HG03571 (cell line): ENCODE measurements at regions not wholly inside any gene's neighbourhood (a gene's known extent, or its start where the extent isn't known, plus 50 kb on each side); places are given as distances from the start of the nearest gene placed in this dataset.
"Not testable (repeated sequence)": the region's sequence is repeated elsewhere in the genome, so short reads cannot be mapped to it uniquely, and the experiment has no call there.

ENCODE experiments used
- ATAC-seq: cut with Tn5 transposase; IDR thresholded peaks from one replicate; pipeline ENCODE4 v1.9.1; 2021; ENCODE audit not compliant: unreplicated experiment

- no peak for ATAC-seq
Observed at GRCh38 chr1:55309786-55310504, 94.8 kb upstream of the USP24 start.

DNA sequence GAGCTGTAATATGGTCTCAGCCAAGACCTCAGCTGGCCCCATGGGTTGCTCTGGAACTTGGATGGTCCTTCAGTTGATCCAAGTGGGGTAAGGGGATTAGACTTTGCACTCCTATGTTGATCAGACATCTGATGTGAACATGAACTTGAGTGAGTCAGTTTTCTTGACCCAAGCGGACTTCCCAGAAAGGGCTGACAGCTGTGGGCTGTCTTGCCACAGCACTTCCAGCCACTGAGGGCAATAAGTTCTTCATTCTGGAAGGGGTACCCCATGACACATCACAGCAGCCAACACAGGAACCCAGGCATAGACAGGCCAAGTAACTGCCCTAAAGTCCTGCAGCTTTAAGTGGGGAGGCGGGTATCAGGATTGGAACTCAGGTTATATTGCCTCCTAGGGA, 93.9 kb upstream of the USP24 start:
- ATAC-seq, result no peak

- ATAC-seq, result no peak
Observed at GRCh38 chr1:55305735-55306134, 90.6 kb upstream of the USP24 start.

- no peak for ATAC-seq
Observed at GRCh38 chr1:55304229-55304740, 89.1 kb upstream of the USP24 start.

DNA sequence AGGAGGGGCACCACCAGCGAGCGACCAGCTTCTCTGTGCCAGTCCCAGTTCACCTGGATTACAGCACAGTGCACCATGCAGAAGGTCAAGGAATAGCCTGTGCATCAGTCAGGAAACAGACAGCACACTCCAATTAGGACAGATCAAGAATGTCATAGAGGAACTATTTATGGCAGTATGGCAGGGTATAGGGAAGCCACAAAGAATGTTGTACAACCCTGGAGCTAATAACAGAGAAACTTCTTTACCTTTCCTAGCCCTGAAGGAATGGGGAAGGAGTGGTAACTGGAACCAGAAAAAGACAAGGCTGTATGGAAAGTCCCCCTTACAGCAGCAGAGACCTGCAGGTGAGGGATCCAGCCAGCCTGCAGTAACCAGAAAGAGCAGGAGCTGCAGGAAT, 87.8 kb upstream of the USP24 start:
- ATAC-seq, result no peak

- no peak for ATAC-seq
Observed at GRCh38 chr1:55301912-55302311, 86.7 kb upstream of the USP24 start.

- ATAC-seq, result no peak
Observed at GRCh38 chr1:55300975-55301374, 85.8 kb upstream of the USP24 start.

- ATAC-seq, result no peak
Observed at GRCh38 chr1:55298167-55298894, 83.2 kb upstream of the USP24 start.

- ATAC-seq, result not testable (repeated sequence)
Observed at GRCh38 chr1:55296247-55296646, 81.1 kb upstream of the USP24 start.

DNA sequence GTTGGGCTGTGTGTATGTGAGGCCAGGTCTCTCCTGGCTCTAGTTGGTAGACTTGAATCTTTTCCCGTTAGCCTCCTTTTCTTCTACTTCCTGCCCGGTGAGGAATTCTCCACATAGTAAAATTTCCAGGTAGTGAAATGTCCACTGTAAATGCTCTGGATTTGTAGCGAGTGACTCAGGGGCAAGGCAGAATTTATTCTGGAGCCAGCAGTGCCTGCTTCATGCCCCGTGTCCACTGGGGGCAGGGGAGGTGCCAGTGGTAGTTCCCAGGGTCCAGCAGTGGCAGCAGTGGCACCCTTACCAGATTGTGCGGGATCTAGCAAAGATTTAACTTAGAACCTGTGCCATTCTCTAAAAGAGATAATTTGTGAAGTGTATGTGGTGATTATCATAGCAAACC, 74.5 kb upstream of the USP24 start:
- no peak for ATAC-seq

- ATAC-seq, result no peak
Observed at GRCh38 chr1:55289042-55289441, 73.9 kb upstream of the USP24 start.

GRCh38 chr1:55288245-55288644, 73.1 kb upstream of the USP24 start:
- peak; percentile 84 for ATAC-seq

GRCh38 chr1:55287723-55288122, 72.6 kb upstream of the USP24 start:
- ATAC-seq, result peak; percentile 46

- no peak for ATAC-seq
Observed at GRCh38 chr1:55286856-55287602, 71.9 kb upstream of the USP24 start.

DNA sequence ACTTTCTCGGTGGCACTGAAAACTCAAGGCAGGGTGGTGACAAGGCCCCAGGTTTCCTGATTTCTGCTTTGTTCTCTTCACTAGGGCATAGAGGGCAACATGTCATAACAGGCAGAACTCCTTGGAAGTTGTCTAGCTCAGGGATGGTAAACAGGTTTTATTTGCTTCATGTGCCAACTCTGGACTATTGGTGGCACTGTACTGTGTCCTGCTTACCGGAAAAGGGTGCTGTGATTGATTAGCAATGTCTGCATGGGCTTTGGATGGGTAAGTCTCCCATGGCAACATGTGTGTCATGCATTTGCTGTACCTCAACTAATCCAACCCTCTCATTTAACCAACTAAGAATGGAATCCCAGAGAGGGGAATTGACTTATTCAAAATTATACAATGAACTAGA, 70.7 kb upstream of the USP24 start:
- no peak for ATAC-seq

DNA sequence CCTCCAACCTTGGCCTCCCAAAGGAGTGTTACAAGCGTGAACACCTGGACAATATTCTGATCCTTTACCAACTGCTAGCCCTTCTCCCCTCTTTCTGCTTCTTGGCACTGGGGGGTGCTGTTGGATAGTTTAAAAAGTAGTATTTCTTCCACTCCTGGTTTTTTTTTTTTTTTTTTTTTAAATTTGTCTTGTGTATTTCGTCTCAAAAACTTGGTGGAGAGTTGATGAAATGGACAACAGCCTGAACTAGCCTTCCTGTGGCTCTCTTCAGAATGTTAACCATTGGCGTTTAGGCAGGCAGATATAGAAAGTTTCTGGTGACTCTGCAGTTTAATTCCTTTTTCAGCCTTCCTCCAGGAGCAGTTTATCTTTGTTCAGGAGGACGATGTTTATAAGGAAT, 69.7 kb upstream of the USP24 start:
- ATAC-seq, result no peak

- no peak for ATAC-seq
Observed at GRCh38 chr1:55282058-55282457, 66.9 kb upstream of the USP24 start.

DNA sequence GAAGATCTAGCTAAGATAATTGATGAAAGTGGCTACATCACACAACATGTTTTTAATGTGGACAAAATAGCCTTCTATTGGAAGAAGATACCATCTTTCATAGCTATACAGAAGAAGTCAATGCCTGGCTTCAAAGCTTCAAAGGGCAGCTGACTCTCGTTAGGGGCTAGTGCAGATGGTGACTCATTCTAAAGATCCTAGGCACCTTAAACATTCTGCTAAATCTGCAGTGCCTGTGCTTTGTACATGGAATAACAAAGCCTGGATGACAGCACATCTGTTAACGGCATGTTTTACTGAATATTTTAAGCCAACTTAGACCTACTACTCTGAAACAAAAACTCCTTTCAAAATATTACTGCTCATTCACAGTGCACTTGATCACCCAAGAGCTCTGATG, 65.6 kb upstream of the USP24 start:
- no peak for ATAC-seq

DNA sequence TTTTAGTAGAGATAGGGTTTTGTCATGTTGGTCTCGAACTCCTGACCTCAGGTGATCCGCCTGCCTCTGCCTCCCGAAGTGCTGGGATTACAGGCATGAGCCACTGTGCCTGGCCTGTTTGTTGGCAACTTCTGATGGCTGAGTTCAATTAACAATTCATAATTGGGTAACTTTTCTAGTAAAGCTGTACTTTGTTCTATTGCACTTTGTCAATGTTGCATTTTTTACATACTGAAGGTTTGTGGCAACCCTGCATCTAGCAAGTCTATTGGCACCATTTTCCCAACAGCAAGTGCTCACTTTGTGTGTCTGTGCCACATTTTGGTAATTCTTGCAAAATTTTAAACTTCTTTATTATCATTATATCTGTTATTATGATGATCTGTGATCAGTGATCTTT, 64.5 kb upstream of the USP24 start:
- no peak for ATAC-seq

- no peak for ATAC-seq
Observed at GRCh38 chr1:55278378-55278777, 63.2 kb upstream of the USP24 start.

- peak; percentile 86 for ATAC-seq
Observed at GRCh38 chr1:55277377-55278130, 62.4 kb upstream of the USP24 start.
